PC-3 (cell line): ENCODE measurements at regions not wholly inside any gene's neighbourhood (a gene's known extent, or its start where the extent isn't known, plus 50 kb on each side); places are given as distances from the start of the nearest gene placed in this dataset.

Experiments used
- EZH2 ChIP-seq: fragments of 300-600 bp; sonication (generic); IDR thresholded peaks from one replicate; pipeline ENCODE4 v1.6.1; 2017; ENCODE audit warnings: antibody characterized with exemption, mild to moderate bottlenecking, low read length; ENCODE audit not compliant: unreplicated experiment
- TF ChIP-seq, protein P1 (sequence below): fragments of 300-600 bp; sonication (generic); conservative IDR thresholded peaks from 2 replicates; pipeline ENCODE4 v1.5.1; 2017; ENCODE audit warnings: antibody characterized with exemption, low read depth, mild to moderate bottlenecking, low read length

DNA sequence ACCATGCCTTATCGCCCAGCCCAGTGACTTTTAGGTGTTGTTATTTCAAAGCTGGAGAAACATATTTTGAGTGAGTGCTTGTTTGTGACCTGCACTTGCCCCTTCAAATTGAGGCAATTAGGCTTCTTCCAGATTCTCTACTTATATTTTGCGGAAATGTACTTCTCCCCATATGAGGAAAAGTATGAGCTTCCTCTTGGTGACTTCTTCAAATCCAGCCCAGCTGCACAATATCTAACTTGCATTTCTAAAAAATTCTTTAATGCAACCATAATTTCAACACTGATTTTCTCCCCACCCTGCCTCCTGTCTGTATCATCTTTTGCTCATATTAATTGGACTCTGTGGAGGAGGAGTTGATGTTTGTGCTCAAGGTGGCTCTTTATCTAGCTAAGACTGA lies 391.2 kb upstream of the POU3F3 start:
- no peak for TF ChIP-seq EZH2
- TF ChIP-seq, protein P1, sequence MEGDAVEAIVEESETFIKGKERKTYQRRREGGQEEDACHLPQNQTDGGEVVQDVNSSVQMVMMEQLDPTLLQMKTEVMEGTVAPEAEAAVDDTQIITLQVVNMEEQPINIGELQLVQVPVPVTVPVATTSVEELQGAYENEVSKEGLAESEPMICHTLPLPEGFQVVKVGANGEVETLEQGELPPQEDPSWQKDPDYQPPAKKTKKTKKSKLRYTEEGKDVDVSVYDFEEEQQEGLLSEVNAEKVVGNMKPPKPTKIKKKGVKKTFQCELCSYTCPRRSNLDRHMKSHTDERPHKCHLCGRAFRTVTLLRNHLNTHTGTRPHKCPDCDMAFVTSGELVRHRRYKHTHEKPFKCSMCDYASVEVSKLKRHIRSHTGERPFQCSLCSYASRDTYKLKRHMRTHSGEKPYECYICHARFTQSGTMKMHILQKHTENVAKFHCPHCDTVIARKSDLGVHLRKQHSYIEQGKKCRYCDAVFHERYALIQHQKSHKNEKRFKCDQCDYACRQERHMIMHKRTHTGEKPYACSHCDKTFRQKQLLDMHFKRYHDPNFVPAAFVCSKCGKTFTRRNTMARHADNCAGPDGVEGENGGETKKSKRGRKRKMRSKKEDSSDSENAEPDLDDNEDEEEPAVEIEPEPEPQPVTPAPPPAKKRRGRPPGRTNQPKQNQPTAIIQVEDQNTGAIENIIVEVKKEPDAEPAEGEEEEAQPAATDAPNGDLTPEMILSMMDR: no peak
